ENCODE measurements at regions not wholly inside any gene's neighbourhood (a gene's known extent, or its start where the extent isn't known, plus 50 kb on each side); places are given as distances from the start of the nearest gene placed in this dataset.

DNA sequence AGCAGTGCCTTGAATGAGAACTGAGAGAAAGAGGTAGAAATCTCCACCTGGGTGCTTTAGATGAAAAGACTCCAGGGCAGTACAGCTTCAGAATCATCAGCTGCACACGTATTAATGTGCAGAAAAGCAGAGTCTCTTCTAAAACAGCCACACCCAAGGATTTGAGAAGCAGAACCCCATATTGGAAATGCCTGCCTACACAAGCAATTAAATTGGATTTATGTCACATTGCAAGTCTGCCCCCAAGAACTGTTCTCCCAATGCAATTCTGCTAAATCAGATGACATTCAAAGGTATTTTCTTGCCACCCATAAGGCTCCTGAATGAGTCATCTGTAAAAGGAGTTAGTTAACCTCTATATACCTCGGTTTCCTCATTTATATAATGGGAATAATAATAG lies 326.0 kb upstream of the C16orf82 start:
- TF ChIP-seq, protein P1, sequence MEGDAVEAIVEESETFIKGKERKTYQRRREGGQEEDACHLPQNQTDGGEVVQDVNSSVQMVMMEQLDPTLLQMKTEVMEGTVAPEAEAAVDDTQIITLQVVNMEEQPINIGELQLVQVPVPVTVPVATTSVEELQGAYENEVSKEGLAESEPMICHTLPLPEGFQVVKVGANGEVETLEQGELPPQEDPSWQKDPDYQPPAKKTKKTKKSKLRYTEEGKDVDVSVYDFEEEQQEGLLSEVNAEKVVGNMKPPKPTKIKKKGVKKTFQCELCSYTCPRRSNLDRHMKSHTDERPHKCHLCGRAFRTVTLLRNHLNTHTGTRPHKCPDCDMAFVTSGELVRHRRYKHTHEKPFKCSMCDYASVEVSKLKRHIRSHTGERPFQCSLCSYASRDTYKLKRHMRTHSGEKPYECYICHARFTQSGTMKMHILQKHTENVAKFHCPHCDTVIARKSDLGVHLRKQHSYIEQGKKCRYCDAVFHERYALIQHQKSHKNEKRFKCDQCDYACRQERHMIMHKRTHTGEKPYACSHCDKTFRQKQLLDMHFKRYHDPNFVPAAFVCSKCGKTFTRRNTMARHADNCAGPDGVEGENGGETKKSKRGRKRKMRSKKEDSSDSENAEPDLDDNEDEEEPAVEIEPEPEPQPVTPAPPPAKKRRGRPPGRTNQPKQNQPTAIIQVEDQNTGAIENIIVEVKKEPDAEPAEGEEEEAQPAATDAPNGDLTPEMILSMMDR (IDR thresholded peaks at IDR 0.05), result no peak
- no peak for TF ChIP-seq POLR2A (IDR thresholded peaks at IDR 0.05)
